Lower leg skin (tissue), 4 donors: ENCODE measurements at regions not wholly inside any gene's neighbourhood (a gene's known extent, or its start where the extent isn't known, plus 50 kb on each side); places are given as distances from the start of the nearest gene placed in this dataset.
A peak's percentile ranks its signal among the peaks of the same experiment; 100 is the strongest.

Experiments used
- DNase-seq, 2 donors: peaks; one replicate each; pipeline ENCODE4 v3.0.0-alpha.2; 2019; ENCODE audit warnings: low spot score in 2 of 2
- H3K4me3 ChIP-seq: fragments of 200-600 bp; sonication (generic); 2 replicates; pipeline ENCODE4 v1.5.1; 2017; ENCODE audit warnings: mild to moderate bottlenecking, low read depth; ENCODE audit not compliant: poor library complexity, severe bottlenecking
- POLR2A ChIP-seq, 2 donors: fragments of 450-650 bp; IDR thresholded peaks; one replicate each; pipeline ENCODE4 v1.6.1; 2016 to 2017; ENCODE audit warnings: antibody characterized with exemption in 2 of 2, mild to moderate bottlenecking in 1 of 2, moderate library complexity in 1 of 2
- WGBS, 2 donors: methylation state at CpG; one replicate each; pipeline ENCODE4 v1.1.5; 2018; 5-methylcytosine and 5-hydroxymethylcytosine counted together
- intact Hi-C: fragments of 100-400 bp; cut with DNase I; formaldehyde crosslinking; loops from one replicate; pipeline ENCODE4 v1.15.0; 2023; ENCODE audit warnings: low total_unique reads
- TF ChIP-seq, protein P1 (sequence below), 3 donors: fragments of 450-650 bp; IDR thresholded peaks; one replicate each; pipeline ENCODE4 v1.5.1; 2016; ENCODE audit warnings: antibody characterized with exemption in 3 of 3, mild to moderate bottlenecking in 3 of 3, moderate library complexity in 2 of 3

DNA sequence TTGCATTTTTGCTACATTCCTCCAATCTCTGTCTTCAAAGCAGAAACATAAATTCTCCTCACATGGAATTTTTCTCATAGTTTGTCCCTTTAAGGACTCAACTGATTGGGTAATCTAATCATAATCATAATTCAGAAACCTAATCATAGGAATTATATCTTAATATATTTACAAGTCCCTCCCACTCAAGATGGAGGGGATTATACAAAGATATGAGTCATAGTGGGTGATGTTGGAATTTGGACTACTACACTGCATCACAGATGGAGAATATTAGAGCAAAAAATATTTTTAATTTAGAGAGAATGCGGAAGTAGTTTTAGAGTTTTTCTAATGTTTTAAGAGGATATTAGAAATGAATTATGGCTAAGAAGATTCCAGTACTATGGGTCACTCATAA lies 1034.0 kb downstream of the DTWD2 start:
- TF ChIP-seq, protein P1, sequence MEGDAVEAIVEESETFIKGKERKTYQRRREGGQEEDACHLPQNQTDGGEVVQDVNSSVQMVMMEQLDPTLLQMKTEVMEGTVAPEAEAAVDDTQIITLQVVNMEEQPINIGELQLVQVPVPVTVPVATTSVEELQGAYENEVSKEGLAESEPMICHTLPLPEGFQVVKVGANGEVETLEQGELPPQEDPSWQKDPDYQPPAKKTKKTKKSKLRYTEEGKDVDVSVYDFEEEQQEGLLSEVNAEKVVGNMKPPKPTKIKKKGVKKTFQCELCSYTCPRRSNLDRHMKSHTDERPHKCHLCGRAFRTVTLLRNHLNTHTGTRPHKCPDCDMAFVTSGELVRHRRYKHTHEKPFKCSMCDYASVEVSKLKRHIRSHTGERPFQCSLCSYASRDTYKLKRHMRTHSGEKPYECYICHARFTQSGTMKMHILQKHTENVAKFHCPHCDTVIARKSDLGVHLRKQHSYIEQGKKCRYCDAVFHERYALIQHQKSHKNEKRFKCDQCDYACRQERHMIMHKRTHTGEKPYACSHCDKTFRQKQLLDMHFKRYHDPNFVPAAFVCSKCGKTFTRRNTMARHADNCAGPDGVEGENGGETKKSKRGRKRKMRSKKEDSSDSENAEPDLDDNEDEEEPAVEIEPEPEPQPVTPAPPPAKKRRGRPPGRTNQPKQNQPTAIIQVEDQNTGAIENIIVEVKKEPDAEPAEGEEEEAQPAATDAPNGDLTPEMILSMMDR (IDR thresholded peaks at IDR 0.05): no peak
- no peak for TF ChIP-seq POLR2A (IDR thresholded peaks at IDR 0.05)
- intact Hi-C loops: no loop called here
- DNase-seq: no peak
- no peak overlapping the region for H3K4me3 ChIP-seq
- 64 to 73% methylated on average over 1 of the region's 1 CpG for WGBS, 2 donors

DNA sequence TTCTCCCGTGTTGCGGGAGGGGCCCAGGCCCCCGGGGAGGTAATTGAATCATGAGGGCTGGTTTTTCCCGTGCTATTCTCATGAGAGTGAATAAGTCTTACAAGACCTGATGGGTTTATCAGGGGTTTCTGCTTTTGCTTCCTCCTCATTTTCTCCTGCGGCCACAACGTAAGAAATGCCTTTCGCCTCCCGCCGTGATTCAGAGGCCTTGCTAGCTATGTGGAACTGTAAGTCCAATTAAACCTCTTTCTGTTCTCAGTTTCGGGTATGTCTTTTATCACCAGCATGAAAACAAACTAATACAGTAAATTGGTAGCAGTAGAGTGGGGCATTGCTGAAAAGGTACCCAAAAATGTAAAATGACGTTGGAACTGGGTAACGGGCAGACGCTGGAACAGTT lies 1035.1 kb downstream of the DTWD2 start:
- DNase-seq: no peak
- WGBS, 2 donors: 96% methylated on average over 13 of the region's 13 CpGs
- no peak overlapping the region for H3K4me3 ChIP-seq
- intact Hi-C loops: no loop called here
- TF ChIP-seq, protein P1 (IDR thresholded peaks at IDR 0.05): no peak
- TF ChIP-seq POLR2A (IDR thresholded peaks at IDR 0.05): no peak

DNA sequence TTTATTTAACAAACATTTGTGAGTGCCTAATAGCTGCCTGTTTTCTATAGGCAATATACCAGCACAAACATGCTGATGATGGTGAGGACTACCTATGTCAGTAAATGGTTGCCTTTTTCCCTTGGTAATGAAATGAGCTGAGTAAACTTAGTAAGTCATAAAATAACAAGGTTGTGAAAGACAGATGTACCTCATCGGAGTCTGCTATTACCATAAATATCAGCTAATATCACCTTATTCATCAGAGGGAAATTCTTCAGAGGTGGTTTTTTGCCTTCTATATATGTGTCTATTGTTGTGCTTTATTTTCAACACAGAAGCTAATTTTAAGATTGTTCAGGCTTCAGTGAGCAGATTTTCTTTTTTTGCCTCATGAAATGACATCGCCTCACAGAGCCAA lies 1040.5 kb downstream of the DTWD2 start:
- TF ChIP-seq, protein P1 (IDR thresholded peaks at IDR 0.05): no peak
- no peak for TF ChIP-seq POLR2A (IDR thresholded peaks at IDR 0.05)
- intact Hi-C loops: no loop called here
- DNase-seq: no peak
- 97 to 98% methylated on average over 2 of the region's 2 CpGs for WGBS, 2 donors
- H3K4me3 ChIP-seq: no peak overlapping the region

DNA sequence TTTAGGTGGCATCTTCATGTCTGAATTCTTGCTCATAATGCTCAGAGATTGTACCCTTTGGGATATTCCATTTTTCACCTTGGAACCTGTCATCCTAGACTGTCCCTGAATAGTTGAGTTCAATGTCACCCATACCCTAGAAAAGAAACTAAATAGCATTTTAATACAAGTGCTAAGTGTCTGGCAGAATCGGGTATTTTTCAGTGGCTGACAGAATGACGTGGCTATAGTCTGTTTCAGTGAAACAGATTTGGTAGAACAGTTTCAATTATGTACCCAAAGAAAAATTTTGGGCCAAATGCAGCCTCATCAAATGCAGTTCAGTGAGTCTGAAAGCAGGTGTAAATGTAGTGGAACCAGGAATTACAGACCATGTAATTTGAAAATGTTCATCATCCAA lies 1041.2 kb downstream of the DTWD2 start:
- WGBS, 2 donors: 88 to 89% methylated on average over 2 of the region's 2 CpGs
- H3K4me3 ChIP-seq: no peak overlapping the region
- no peak for DNase-seq
- TF ChIP-seq, protein P1 (IDR thresholded peaks at IDR 0.05): no peak
- TF ChIP-seq POLR2A (IDR thresholded peaks at IDR 0.05): no peak
- intact Hi-C loops: no loop called here

DNA sequence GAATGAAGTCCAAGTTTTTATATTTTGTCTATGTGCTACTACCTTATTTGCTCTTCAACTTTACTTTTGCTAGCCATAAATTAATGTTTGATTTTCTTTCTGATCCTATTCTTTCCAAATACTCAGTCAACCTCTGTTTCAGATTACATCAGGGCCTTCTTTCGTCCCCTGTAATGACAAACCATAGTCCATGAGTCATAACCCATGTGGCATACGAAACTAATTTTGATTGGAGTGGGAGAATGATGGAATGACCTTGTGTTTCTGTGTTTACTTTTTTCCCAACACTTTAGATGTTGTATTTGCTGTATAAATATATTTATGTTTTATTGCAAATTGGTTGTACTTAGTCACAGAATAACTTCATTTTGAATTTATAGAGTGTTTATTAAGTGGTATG lies 1043.1 kb downstream of the DTWD2 start:
- DNase-seq: no peak
- intact Hi-C loops: no loop called here
- WGBS, 2 donors: 56 to 64% methylated on average over 2 of the region's 2 CpGs
- no peak overlapping the region for H3K4me3 ChIP-seq
- TF ChIP-seq, protein P1 (IDR thresholded peaks at IDR 0.05): no peak
- no peak for TF ChIP-seq POLR2A (IDR thresholded peaks at IDR 0.05)

DNA sequence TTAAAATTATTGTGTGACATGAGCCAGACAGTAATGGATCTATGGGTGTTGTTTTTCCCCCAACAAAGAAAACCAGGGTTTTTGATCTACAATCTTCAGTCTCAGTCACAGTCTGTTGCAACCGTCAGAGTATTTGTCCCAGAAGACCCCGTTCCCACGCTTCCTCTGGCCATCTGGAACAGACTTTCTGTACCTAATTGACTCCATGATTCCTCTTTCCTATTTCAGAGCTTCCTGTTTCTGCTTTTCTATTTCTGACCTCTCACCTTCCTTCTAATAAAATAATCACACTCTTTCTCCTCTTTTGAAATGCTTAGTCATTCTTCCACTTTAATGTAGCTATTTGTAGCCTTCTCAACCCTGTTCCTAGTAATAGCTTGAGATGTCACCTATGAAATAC lies 1044.8 kb downstream of the DTWD2 start:
- DNase-seq: peak in 1 of 2 donors; percentile 23
- no peak for TF ChIP-seq POLR2A (IDR thresholded peaks at IDR 0.05)
- TF ChIP-seq, protein P1 (IDR thresholded peaks at IDR 0.05): no peak
- no peak overlapping the region for H3K4me3 ChIP-seq
- WGBS, 2 donors: 37 to 43% methylated on average over 3 of the region's 3 CpGs
- intact Hi-C loops: no loop called here
